Lung (tissue), 9 donors: ENCODE measurements at regions not wholly inside any gene's neighbourhood (a gene's known extent, or its start where the extent isn't known, plus 50 kb on each side); places are given as distances from the start of the nearest gene placed in this dataset.
"Not testable (repeated sequence)": the region's sequence is repeated elsewhere in the genome, so short reads cannot be mapped to it uniquely, and the experiment has no call there.

Experiments used
- ATAC-seq: fragments of 200-7000 bp; cut with Tn5 transposase; one replicate; pipeline ENCODE4 v1.9.1; 2020; ENCODE audit warnings: moderate number of reproducible peaks; ENCODE audit not compliant: insufficient read depth, low FRiP score
- DNase-seq, 3 donors: peaks; one replicate each; pipeline ENCODE4 v3.0.0-alpha.2; 2013 to 2017
- H3K27ac ChIP-seq, 2 donors: one replicate each; pipeline ENCODE4 v1.5.1; 2013; ENCODE audit warnings: mild to moderate bottlenecking in 2 of 2, moderate library complexity in 2 of 2, control low read depth in 1 of 2, inconsistent platforms in 1 of 2, low read depth in 1 of 2, low read length in 1 of 2
- H3K27me3 ChIP-seq, 3 donors: one replicate each; pipeline ENCODE4 v1.5.1; 2013; ENCODE audit warnings: low read length in 2 of 3; ENCODE audit not compliant: control insufficient read depth in 3 of 3, insufficient read depth in 3 of 3
- H3K36me3 ChIP-seq, 4 donors: one replicate each; pipeline ENCODE4 v1.5.1; 2013; ENCODE audit warnings: low read length in 4 of 4, mild to moderate bottlenecking in 1 of 4, moderate library complexity in 1 of 4; ENCODE audit not compliant: control insufficient read depth in 4 of 4, insufficient read depth in 4 of 4
- H3K4me1 ChIP-seq, 5 donors: one replicate each; pipeline ENCODE4 v1.5.1; 2013; ENCODE audit warnings: low read length in 5 of 5, mild to moderate bottlenecking in 2 of 5, moderate library complexity in 1 of 5; ENCODE audit not compliant: control insufficient read depth in 5 of 5, insufficient read depth in 5 of 5
- H3K4me3 ChIP-seq: one replicate; pipeline ENCODE4 v1.5.1; 2013; ENCODE audit warnings: mild to moderate bottlenecking, control low read depth, moderate library complexity
- H3K9ac ChIP-seq, 2 donors: one replicate each; pipeline ENCODE4 v1.5.1; 2013; ENCODE audit warnings: low read length in 2 of 2, control low read depth in 1 of 2; ENCODE audit not compliant: insufficient read depth in 1 of 2
- H3K9me3 ChIP-seq, 4 donors: one replicate each; pipeline ENCODE4 v1.5.1; 2013; ENCODE audit warnings: low read length in 3 of 4, mild to moderate bottlenecking in 1 of 4, moderate library complexity in 1 of 4; ENCODE audit not compliant: control insufficient read depth in 4 of 4, insufficient read depth in 3 of 4
- WGBS, 2 donors: extraction: QIAGEN DNeasy Blood & Tissue Kit; methylation state at CpG; one replicate each; pipeline ENCODE4 v1.1.7; 2013; 5-methylcytosine and 5-hydroxymethylcytosine counted together
- donor health status: Bipolar disorder and iron deficiency.
- donor health status: healthy.
- donor health status: DM: yes; HTN: yes; CAD: no.

- not testable (repeated sequence) for ATAC-seq, H3K4me1 ChIP-seq, H3K9me3 ChIP-seq, H3K27ac ChIP-seq, H3K27me3 ChIP-seq, H3K9ac ChIP-seq, H3K4me3 ChIP-seq, DNase-seq, H3K36me3 ChIP-seq
These were observed 651.4 kb downstream of the PCDH11X start for GRCh38 chrX:92430574-92430973.

- H3K9me3 ChIP-seq, H3K36me3 ChIP-seq, H3K27ac ChIP-seq, H3K4me1 ChIP-seq, H3K4me3 ChIP-seq, H3K27me3 ChIP-seq, ATAC-seq, DNase-seq, H3K9ac ChIP-seq: not testable (repeated sequence)
- WGBS, 2 donors = 88 to 92% methylated on average over 9 to 13 of the region's 13 CpGs
These were observed 681.4 kb downstream of the PCDH11X start for GRCh38 chrX:92460539-92460938.

DNA sequence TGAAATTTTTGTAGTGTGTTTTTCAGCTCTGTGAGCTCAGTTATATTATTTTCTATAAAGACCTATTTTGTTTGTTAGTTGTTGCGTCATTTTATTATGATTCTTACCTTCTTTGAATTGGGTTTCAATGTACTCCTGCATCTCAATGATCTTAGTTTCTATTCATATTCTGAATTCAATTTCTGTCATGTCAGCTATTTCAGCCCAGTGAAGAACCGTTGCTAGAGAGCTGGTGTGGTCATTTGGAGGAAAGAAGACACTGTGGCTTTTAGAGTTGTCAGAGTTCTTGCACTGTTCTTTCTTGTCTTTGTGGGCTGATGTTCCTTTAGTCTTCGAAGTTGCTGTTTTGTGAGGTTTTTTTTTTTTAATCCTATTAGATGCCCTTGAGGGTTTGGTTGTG, 701.0 kb downstream of the PCDH11X start:
- 78 to 82% methylated on average over 2 to 3 of the region's 3 CpGs for WGBS, 2 donors
- not testable (repeated sequence) for ATAC-seq

DNA sequence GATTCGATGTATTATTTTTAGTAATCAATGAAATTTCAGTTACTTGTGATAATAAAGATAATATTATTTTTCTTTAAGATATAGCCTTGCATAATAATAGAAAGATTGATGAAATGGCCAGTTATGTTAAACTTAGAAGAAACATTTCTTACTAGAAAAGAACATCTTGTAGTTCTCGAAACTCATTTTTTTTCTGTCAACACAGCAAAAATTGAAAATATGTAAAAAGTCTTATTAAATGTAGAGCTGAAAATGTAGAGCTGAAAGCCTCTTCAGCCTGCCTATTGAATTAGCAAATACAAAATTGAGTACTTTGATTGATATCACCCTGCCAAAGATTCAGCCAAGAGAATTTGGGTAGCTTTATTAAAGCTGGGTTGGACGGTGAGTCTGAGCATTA, 706.3 kb downstream of the PCDH11X start:
- H3K36me3 ChIP-seq, ATAC-seq, H3K27ac ChIP-seq, H3K4me3 ChIP-seq, H3K9me3 ChIP-seq, H3K9ac ChIP-seq, DNase-seq, H3K4me1 ChIP-seq, H3K27me3 ChIP-seq: not testable (repeated sequence)
- 76 to 90% methylated on average over 2 to 3 of the region's 3 CpGs for WGBS, 2 donors

More for the DNA sequence above, 701.0 kb downstream of the PCDH11X start:
- H3K9me3 ChIP-seq, H3K9ac ChIP-seq, DNase-seq, H3K4me3 ChIP-seq, H3K27ac ChIP-seq, H3K4me1 ChIP-seq, H3K36me3 ChIP-seq, H3K27me3 ChIP-seq: not testable (repeated sequence)

DNA sequence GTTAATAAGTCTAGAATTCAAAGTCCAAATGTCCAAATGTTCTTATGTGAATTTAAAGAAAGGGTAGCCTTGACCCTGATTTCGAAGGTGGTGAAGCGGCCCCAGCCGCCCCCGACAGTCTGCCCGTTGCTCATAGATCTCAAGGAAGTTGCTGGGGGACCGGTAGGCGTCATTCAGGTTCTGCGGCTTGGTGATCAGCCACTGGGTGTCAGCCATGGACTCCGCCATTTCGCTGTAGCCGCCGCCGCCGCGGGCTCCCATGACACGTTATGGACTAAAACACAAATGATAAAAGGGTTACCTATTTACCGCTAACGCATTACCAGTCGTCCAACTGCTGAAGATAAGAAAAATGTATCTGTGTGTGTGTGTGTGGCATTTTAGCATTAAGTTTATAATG, 736.1 kb downstream of the PCDH11X start:
- H3K9me3 ChIP-seq, H3K27me3 ChIP-seq, H3K9ac ChIP-seq, H3K36me3 ChIP-seq, H3K4me1 ChIP-seq, DNase-seq, H3K4me3 ChIP-seq, H3K27ac ChIP-seq, ATAC-seq: not testable (repeated sequence)
- 93 to 96% methylated on average over 18 to 19 of the region's 19 CpGs for WGBS, 2 donors

DNA sequence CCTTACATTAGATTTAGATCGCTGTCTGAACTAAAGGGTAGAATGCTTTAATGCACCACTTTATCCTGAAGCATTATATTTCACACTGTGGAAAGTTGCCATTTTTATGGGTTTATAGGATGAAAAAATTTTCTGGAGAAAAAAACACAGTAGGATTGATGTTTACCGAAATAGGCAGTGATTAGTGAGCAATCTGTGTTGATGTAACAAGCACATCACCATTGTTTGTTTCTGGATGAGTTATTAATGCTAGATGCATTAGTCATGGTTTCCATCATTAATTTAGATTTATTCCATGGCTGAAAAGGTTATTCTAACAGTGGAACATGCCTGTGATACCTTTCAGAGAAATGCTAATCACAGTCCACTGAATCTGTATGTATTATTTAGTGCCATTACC, 749.8 kb downstream of the PCDH11X start:
- WGBS, 2 donors = 83 to 85% methylated on average over 2 of the region's 2 CpGs
- ATAC-seq, H3K4me1 ChIP-seq, H3K9me3 ChIP-seq, DNase-seq, H3K9ac ChIP-seq, H3K4me3 ChIP-seq, H3K27ac ChIP-seq, H3K36me3 ChIP-seq, H3K27me3 ChIP-seq: not testable (repeated sequence)

GRCh38 chrX:92540461-92540860, 761.3 kb downstream of the PCDH11X start:
- not testable (repeated sequence) for ATAC-seq, H3K27me3 ChIP-seq, H3K9ac ChIP-seq, H3K27ac ChIP-seq, H3K36me3 ChIP-seq, H3K4me1 ChIP-seq, H3K4me3 ChIP-seq, H3K9me3 ChIP-seq, DNase-seq
- 63 to 71% methylated on average over 4 of the region's 4 CpGs for WGBS, 2 donors

DNA sequence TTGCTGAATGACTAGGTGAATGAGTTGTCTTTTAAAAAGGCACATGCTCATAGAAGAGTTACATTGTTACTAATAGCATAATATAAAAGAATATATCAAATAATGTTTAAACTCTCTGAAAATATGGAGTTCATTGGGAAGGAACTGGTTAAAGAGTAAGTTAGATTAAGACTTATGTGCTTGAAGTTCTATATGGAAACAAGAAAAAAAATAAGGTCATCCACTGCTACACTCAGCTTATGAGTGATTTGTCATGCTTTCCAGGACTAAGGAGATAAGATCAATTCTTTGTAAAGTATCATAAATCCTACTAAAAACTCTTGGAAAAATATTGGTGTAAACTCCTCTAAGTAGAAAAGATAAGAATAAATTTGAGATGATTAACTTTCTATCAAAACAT, 779.1 kb downstream of the PCDH11X start:
- H3K27me3 ChIP-seq, H3K27ac ChIP-seq, ATAC-seq, H3K9ac ChIP-seq, H3K4me3 ChIP-seq, H3K36me3 ChIP-seq, DNase-seq, H3K9me3 ChIP-seq, H3K4me1 ChIP-seq: not testable (repeated sequence)

DNA sequence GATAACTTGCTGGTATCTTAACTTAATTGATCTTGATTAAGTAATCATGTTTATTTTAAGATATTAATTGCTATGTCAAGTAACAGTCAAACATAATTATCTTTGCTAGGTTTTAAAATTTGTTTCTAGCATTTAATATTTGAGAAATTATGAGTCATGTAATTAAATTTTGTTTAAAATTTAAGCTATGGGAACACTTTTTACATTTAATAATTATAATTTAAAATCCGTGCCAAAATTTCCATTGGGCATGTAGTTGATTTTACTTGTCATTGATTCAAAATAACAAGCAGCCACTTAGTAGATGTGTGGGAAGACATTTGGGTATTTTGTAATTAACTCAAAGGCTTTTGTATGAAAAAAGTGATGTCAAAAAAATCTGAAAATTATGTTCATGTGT, 779.6 kb downstream of the PCDH11X start:
- not testable (repeated sequence) for H3K4me3 ChIP-seq, H3K4me1 ChIP-seq, H3K27me3 ChIP-seq, H3K27ac ChIP-seq, H3K9ac ChIP-seq, ATAC-seq, H3K36me3 ChIP-seq, H3K9me3 ChIP-seq, DNase-seq
- 62 to 86% methylated on average over 1 of the region's 1 CpG for WGBS, 2 donors
